ENCODE measurements at regions not wholly inside any gene's neighbourhood (a gene's known extent, or its start where the extent isn't known, plus 50 kb on each side); places are given as distances from the start of the nearest gene placed in this dataset.

DNA sequence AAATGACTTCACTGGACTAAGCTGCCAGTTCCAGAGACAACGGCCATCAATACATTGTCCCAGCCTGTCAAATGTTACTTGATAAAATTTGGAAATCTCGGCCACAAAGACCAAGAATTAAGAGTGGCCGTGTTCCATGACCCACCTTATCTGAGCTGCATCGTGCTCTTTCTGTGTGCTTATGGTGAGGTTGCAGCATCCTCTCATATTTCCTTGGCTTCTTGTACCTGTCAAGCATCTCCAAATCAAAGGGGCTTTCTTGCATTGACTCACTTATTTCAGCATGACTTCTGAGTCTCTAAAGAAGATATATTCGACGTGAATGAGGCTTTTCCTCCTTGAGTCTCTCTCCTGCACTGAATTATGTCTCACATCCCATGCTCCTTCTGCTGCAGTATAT lies 421.7 kb downstream of the MCTP2 start:
- TF ChIP-seq, protein P1, sequence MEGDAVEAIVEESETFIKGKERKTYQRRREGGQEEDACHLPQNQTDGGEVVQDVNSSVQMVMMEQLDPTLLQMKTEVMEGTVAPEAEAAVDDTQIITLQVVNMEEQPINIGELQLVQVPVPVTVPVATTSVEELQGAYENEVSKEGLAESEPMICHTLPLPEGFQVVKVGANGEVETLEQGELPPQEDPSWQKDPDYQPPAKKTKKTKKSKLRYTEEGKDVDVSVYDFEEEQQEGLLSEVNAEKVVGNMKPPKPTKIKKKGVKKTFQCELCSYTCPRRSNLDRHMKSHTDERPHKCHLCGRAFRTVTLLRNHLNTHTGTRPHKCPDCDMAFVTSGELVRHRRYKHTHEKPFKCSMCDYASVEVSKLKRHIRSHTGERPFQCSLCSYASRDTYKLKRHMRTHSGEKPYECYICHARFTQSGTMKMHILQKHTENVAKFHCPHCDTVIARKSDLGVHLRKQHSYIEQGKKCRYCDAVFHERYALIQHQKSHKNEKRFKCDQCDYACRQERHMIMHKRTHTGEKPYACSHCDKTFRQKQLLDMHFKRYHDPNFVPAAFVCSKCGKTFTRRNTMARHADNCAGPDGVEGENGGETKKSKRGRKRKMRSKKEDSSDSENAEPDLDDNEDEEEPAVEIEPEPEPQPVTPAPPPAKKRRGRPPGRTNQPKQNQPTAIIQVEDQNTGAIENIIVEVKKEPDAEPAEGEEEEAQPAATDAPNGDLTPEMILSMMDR (IDR thresholded peaks at IDR 0.05; ENCODE audit: poor library complexity, severe bottlenecking), result no peak
- DNase-seq (ENCODE audit: low spot score), result no peak
- H3K27me3 ChIP-seq (ENCODE audit: insufficient read depth, poor library complexity, severe bottlenecking), result no peaks in the 10 kb centered on the region
- H3K27ac ChIP-seq (ENCODE audit: poor library complexity, severe bottlenecking), result no peak overlapping the region
- no peaks in the 10 kb centered on the region for H3K4me1 ChIP-seq (ENCODE audit: insufficient read depth, poor library complexity, severe bottlenecking)
- ATAC-seq (ENCODE audit: low read depth), result no peak
- no peaks in the 10 kb centered on the region for H3K36me3 ChIP-seq (ENCODE audit: low read depth)
- H3K9me3 ChIP-seq (ENCODE audit: severe bottlenecking), result no peaks in the 10 kb centered on the region
- no peak overlapping the region for H3K4me3 ChIP-seq (ENCODE audit: severe bottlenecking)

- ATAC-seq (ENCODE audit: low read depth) (no peak), DNase-seq (ENCODE audit: low spot score) (no peak)
- no peaks in the 10 kb centered on the region for H3K36me3 ChIP-seq (ENCODE audit: low read depth)
- H3K4me1 ChIP-seq (ENCODE audit: insufficient read depth, poor library complexity, severe bottlenecking), result no peaks in the 10 kb centered on the region
- TF ChIP-seq, protein P1 (IDR thresholded peaks at IDR 0.05; ENCODE audit: poor library complexity, severe bottlenecking), result no peak
- no peaks in the 10 kb centered on the region for H3K27me3 ChIP-seq (ENCODE audit: insufficient read depth, poor library complexity, severe bottlenecking)
- H3K9me3 ChIP-seq (ENCODE audit: severe bottlenecking), result no peaks in the 10 kb centered on the region
- no peak overlapping the region for H3K4me3 ChIP-seq (ENCODE audit: severe bottlenecking)
- no peak overlapping the region for H3K27ac ChIP-seq (ENCODE audit: poor library complexity, severe bottlenecking)
Measured at GRCh38 chr15:94655249-94655880, 424.0 kb downstream of the MCTP2 start.

- H3K36me3 ChIP-seq (ENCODE audit: low read depth), result no peaks in the 10 kb centered on the region
- no peak overlapping the region for H3K27ac ChIP-seq (ENCODE audit: poor library complexity, severe bottlenecking)
- ATAC-seq (ENCODE audit: low read depth), result no peak
- no peak for DNase-seq (ENCODE audit: low spot score)
- no peaks in the 10 kb centered on the region for H3K9me3 ChIP-seq (ENCODE audit: severe bottlenecking)
- H3K4me1 ChIP-seq (ENCODE audit: insufficient read depth, poor library complexity, severe bottlenecking), result no peaks in the 10 kb centered on the region
- H3K4me3 ChIP-seq (ENCODE audit: severe bottlenecking), result no peak overlapping the region
- TF ChIP-seq, protein P1 (IDR thresholded peaks at IDR 0.05; ENCODE audit: poor library complexity, severe bottlenecking), result no peak
- no peaks in the 10 kb centered on the region for H3K27me3 ChIP-seq (ENCODE audit: insufficient read depth, poor library complexity, severe bottlenecking)
Measured at GRCh38 chr15:94665676-94666441, 434.5 kb downstream of the MCTP2 start.

GRCh38 chr15:94666553-94666952 lies 435.2 kb downstream of the MCTP2 start:
- TF ChIP-seq, protein P1 (IDR thresholded peaks at IDR 0.05; ENCODE audit: poor library complexity, severe bottlenecking), result peak; percentile 17
- DNase-seq (ENCODE audit: low spot score) (no peak), ATAC-seq (ENCODE audit: low read depth) (peak; percentile 15; the same call in 1 of the 3 replicates)
- no peaks in the 10 kb centered on the region for H3K9me3 ChIP-seq (ENCODE audit: severe bottlenecking)
- H3K4me1 ChIP-seq (ENCODE audit: insufficient read depth, poor library complexity, severe bottlenecking), result no peaks in the 10 kb centered on the region
- no peaks in the 10 kb centered on the region for H3K27me3 ChIP-seq (ENCODE audit: insufficient read depth, poor library complexity, severe bottlenecking)
- H3K27ac ChIP-seq (ENCODE audit: poor library complexity, severe bottlenecking), result no peak overlapping the region
- no peaks in the 10 kb centered on the region for H3K36me3 ChIP-seq (ENCODE audit: low read depth)
- no peak overlapping the region for H3K4me3 ChIP-seq (ENCODE audit: severe bottlenecking)

DNA sequence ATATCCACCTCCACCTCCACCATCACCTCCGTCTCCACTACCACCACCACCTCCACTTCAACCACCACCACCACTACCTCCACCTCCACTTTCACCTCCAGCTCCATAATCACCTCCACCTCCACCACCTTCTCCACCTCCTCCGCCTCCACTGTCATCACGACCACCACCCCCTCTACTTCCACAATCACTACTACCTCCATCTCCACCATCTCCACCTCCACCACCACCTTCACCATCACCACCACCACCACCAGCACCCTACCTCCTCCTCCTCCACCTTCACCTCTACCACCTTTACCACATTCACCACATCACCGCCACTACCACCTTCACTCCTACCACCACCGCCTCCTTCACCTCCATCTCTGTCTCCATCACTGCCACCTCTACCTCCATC lies 435.7 kb downstream of the MCTP2 start:
- TF ChIP-seq, protein P1 (IDR thresholded peaks at IDR 0.05; ENCODE audit: poor library complexity, severe bottlenecking), result no peak
- Histone ChIP-seq H3K9me3 (ENCODE audit: severe bottlenecking) (no peaks in the 10 kb centered on the region), H3K36me3 (ENCODE audit: low read depth) (no peaks in the 10 kb centered on the region), H3K27me3 (ENCODE audit: insufficient read depth, poor library complexity, severe bottlenecking) (no peaks in the 10 kb centered on the region), H3K4me3 (ENCODE audit: severe bottlenecking) (no peak overlapping the region), H3K27ac (ENCODE audit: poor library complexity, severe bottlenecking) (no peak overlapping the region), H3K4me1 (ENCODE audit: insufficient read depth, poor library complexity, severe bottlenecking) (no peaks in the 10 kb centered on the region)
- ATAC-seq (ENCODE audit: low read depth) (no peak), DNase-seq (ENCODE audit: low spot score) (no peak)
